SK-N-MC (cell line): ENCODE measurements at regions not wholly inside any gene's neighbourhood (a gene's known extent, or its start where the extent isn't known, plus 50 kb on each side); places are given as distances from the start of the nearest gene placed in this dataset.

Experiments used
- EZH2 ChIP-seq: fragments of 200-600 bp; sonication (generic); IDR thresholded peaks from one replicate; pipeline ENCODE4 v1.6.1; 2017; ENCODE audit warnings: antibody characterized with exemption
- POLR2AphosphoS5 ChIP-seq: IDR thresholded peaks from 2 replicates; pipeline ENCODE4 v1.6.1; 2012; ENCODE audit warnings: mild to moderate bottlenecking, low read depth, low read length, borderline replicate concordance

GRCh38 chr12:63308671-63309070 lies 157.7 kb upstream of the AVPR1A start:
- TF ChIP-seq POLR2AphosphoS5 (no peak), EZH2 (no peak)
